ENCODE measurements at regions not wholly inside any gene's neighbourhood (a gene's known extent, or its start where the extent isn't known, plus 50 kb on each side); places are given as distances from the start of the nearest gene placed in this dataset.

DNA sequence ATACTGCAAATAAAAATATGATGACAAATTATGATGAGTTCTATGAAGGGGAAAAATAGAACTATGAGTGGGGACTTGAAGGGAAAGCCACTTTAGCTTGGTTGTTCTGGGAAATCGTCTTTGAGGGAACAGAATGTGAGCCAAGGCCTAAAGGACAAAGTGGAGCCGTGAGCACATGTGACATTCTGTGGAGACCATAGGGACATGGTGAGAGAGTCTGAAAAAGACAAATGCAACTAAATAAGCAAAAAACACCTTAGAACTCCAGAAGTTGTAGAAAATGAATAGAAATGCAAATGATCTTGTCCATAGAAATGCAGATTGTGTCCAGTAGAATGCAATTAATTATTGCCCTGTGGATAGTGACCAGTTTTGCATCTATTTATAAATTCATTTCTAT is 86.8 kb upstream of the ANKRD10 start:
- Histone ChIP-seq H3K27ac (no peak overlapping the region), H3K4me3 (ENCODE audit: low read depth, low read length) (no peak overlapping the region), H3K27me3 (replicated peaks) (no peaks in the 10 kb centered on the region), H3K36me3 (replicated peaks) (no peaks in the 10 kb centered on the region)
- no peak for DNase-seq
- TF ChIP-seq, protein P1, sequence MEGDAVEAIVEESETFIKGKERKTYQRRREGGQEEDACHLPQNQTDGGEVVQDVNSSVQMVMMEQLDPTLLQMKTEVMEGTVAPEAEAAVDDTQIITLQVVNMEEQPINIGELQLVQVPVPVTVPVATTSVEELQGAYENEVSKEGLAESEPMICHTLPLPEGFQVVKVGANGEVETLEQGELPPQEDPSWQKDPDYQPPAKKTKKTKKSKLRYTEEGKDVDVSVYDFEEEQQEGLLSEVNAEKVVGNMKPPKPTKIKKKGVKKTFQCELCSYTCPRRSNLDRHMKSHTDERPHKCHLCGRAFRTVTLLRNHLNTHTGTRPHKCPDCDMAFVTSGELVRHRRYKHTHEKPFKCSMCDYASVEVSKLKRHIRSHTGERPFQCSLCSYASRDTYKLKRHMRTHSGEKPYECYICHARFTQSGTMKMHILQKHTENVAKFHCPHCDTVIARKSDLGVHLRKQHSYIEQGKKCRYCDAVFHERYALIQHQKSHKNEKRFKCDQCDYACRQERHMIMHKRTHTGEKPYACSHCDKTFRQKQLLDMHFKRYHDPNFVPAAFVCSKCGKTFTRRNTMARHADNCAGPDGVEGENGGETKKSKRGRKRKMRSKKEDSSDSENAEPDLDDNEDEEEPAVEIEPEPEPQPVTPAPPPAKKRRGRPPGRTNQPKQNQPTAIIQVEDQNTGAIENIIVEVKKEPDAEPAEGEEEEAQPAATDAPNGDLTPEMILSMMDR (IDR thresholded peaks at IDR 0.05; ENCODE audit: low read depth, low read length, missing control alignments): no peak
- in situ Hi-C loops (cut with HindIII; ENCODE audit: low pct_ligation_motif_present, low sequenced_read_pairs): no loop called here

DNA sequence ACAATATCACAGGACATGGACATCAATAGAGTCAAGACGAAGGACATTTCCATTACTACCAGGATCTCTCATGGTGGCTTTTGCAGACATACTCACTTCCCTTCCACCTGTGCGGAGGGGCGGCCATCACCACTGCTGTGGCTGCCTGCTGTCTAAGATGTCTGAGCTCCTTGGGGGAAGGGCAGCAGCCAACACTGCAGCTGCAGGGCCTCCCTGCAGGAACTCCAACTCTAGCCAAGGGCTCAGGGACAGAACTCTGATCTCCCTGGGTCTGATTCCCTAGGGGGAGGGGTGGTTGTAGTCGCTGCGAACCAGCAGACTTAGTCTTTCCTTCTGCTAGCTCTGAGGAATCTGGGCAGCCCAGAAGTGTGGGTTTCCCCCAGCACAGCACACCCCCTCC is 78.9 kb upstream of the ANKRD10 start:
- Histone ChIP-seq H3K36me3 (replicated peaks) (no peaks in the 10 kb centered on the region), H3K27ac (no peak overlapping the region), H3K27me3 (replicated peaks) (no peaks in the 10 kb centered on the region), H3K4me3 (ENCODE audit: low read depth, low read length) (no peak overlapping the region)
- in situ Hi-C loops (cut with HindIII; ENCODE audit: low pct_ligation_motif_present, low sequenced_read_pairs): no loop called here
- no peak for DNase-seq
- TF ChIP-seq, protein P1 (IDR thresholded peaks at IDR 0.05; ENCODE audit: low read depth, low read length, missing control alignments): no peak

DNA sequence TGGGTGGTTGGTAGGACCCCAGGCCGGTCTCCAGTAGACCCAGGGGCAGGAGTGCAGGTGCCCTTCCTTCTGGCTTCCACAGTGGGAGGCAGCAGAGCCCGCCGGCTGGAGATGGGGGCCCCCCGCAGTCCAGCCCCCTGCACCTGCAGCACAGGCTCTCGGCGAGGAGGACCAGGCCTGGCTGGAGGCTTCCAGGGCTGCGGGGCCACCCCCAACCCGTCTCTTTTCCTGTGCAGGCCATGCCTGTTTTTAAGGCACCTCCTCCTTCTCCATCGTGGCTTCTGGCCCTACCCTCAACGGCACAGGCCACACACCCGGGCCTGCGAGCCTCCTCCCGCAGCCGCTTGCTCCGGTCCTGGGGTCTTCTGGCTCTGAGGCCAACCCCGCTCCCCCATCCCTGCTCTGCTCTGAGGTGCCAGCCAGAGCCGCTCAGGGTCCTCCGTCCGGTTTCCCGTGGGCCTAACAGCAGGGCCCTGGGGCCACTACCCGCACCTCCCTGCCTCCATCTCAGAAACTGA is 77.2 kb upstream of the ANKRD10 start:
- in situ Hi-C loops (cut with HindIII; ENCODE audit: low pct_ligation_motif_present, low sequenced_read_pairs): no loop called here
- Histone ChIP-seq H3K4me3 (ENCODE audit: low read depth, low read length) (no peak overlapping the region), H3K27me3 (replicated peaks) (no peaks in the 10 kb centered on the region), H3K36me3 (replicated peaks) (no peaks in the 10 kb centered on the region), H3K27ac (no peak overlapping the region)
- TF ChIP-seq, protein P1 (IDR thresholded peaks at IDR 0.05; ENCODE audit: low read depth, low read length, missing control alignments): no peak
- DNase-seq: no peak

DNA sequence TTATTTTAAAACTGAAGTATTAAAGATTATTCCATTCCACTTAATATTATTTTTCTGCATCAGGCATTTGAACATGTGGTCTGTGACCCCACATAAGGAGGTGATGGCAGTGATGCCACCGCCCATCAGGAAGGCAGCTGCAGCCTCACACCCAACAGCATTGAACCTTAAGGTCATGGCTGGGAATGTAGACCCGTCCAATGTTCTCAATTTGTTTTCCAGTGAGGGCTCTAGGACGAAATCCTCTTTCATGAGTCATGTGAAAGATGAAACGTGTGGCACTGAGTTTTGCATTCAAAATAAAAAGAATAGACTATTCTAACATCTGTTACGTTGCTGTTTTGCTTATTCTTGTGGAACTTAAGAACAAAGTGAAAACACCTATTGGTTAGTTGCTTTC is 74.5 kb upstream of the ANKRD10 start:
- Histone ChIP-seq H3K36me3 (replicated peaks) (no peaks in the 10 kb centered on the region), H3K27me3 (replicated peaks) (no peaks in the 10 kb centered on the region), H3K27ac (no peak overlapping the region), H3K4me3 (ENCODE audit: low read depth, low read length) (no peak overlapping the region)
- in situ Hi-C loops (cut with HindIII; ENCODE audit: low pct_ligation_motif_present, low sequenced_read_pairs): no loop called here
- DNase-seq: peak; percentile 32
- TF ChIP-seq, protein P1 (IDR thresholded peaks at IDR 0.05; ENCODE audit: low read depth, low read length, missing control alignments): no peak

DNA sequence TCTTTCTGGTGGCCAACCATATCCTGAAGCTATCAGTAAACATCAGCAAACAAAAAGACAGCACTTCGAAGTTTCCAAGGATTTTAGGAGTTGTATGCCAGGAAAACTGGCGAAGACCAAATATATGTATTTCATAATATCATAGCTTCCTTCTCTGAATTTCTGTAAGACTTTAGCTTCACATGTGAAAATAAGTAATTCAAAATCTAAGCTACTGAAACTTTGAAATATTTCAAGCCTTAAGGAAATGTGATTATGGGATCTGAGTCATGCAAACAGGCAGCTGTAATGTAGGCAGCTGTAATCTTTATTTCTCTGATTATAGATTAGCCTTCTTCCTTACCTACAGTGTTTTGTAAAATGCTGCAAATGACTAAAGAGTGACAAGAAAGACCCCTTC is 70.7 kb upstream of the ANKRD10 start:
- in situ Hi-C loops (cut with HindIII; ENCODE audit: low pct_ligation_motif_present, low sequenced_read_pairs): no loop called here
- Histone ChIP-seq H3K36me3 (replicated peaks) (no peaks in the 10 kb centered on the region), H3K27me3 (replicated peaks) (no peaks in the 10 kb centered on the region), H3K4me3 (ENCODE audit: low read depth, low read length) (no peak overlapping the region), H3K27ac (no peak overlapping the region)
- TF ChIP-seq, protein P1 (IDR thresholded peaks at IDR 0.05; ENCODE audit: low read depth, low read length, missing control alignments): no peak
- DNase-seq: no peak

DNA sequence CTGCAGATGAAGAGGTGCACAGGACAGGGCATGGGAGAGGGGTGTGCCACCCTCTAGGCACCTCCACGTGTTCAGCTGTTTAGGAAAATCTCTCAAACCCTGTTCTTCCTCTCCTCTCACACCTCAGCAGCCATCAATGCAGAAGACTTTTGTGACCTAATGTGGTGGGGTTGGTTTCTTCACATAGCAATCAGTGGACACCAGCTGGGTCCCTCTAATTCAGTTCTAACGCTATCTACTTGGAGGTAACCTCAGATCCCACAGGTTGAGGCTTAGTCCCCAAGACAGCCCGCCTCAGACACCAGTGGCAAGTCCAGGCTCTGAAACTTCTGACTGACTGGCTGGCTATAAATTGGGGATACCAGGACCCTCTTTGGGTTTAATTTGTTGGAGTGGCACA is 69.9 kb upstream of the ANKRD10 start:
- no peak for DNase-seq
- H3K27me3 ChIP-seq (replicated peaks): no peaks in the 10 kb centered on the region
- H3K27ac ChIP-seq: no peak overlapping the region
- H3K4me3 ChIP-seq (ENCODE audit: low read depth, low read length): no peak overlapping the region
- no peaks in the 10 kb centered on the region for H3K36me3 ChIP-seq (replicated peaks)
- in situ Hi-C loops (cut with HindIII; ENCODE audit: low pct_ligation_motif_present, low sequenced_read_pairs): no loop called here
- TF ChIP-seq, protein P1 (IDR thresholded peaks at IDR 0.05; ENCODE audit: low read depth, low read length, missing control alignments): no peak
